Panc1 (cell line): ENCODE measurements at regions not wholly inside any gene's neighbourhood (a gene's known extent, or its start where the extent isn't known, plus 50 kb on each side); places are given as distances from the start of the nearest gene placed in this dataset.

ENCODE experiments used
- ATAC-seq: fragments of 200-7000 bp; cut with Tn5 transposase; 2 replicates; pipeline ENCODE4 v1.9.1; 2020; ENCODE audit warnings: mild to moderate bottlenecking, moderate library complexity
- BruUV-seq: library from RNA; stranded (reverse); fragments of 400-500 nt; replicated peaks from 2 replicates; lab custom pipeline; 2021; lab: Mats Ljungman, UMichigan
- CTCF ChIA-PET: fragments of 300-600 bp; sonication (Branson Sonifier 250); formaldehyde crosslinking; loops from one replicate; lab custom pipeline; 2022; ENCODE audit warnings: antibody characterized with exemption; lab: Charles Lee
- POLR2A ChIA-PET: fragments of 300-600 bp; sonication (Branson Sonifier 250); formaldehyde crosslinking; loops from one replicate; lab custom pipeline; 2022; ENCODE audit warnings: antibody characterized with exemption; lab: Charles Lee
- DNase-seq: peaks from one replicate; pipeline ENCODE4 v3.0.0-alpha.2; 2010; ENCODE audit warnings: low read depth, low spot score
- H3K27ac ChIP-seq: 2 replicates; pipeline ENCODE4 v1.5.1; 2011; ENCODE audit warnings: mild to moderate bottlenecking, low read length, inconsistent platforms
- H3K27me3 ChIP-seq: fragments of 200-500 bp; sonication (Bioruptor generic); 2 replicates; pipeline ENCODE4 v1.6.0; 2014; ENCODE audit warnings: low read length, inconsistent platforms; ENCODE audit not compliant: control insufficient read depth, insufficient read depth
- H3K36me3 ChIP-seq: fragments of 200-500 bp; sonication (Bioruptor generic); 2 replicates; pipeline ENCODE4 v1.5.1; 2014; ENCODE audit warnings: inconsistent platforms, mild to moderate bottlenecking, low read length, moderate library complexity; ENCODE audit not compliant: control insufficient read depth, insufficient read depth
- H3K4me1 ChIP-seq: 2 replicates; pipeline ENCODE4 v1.5.1; 2011; ENCODE audit warnings: inconsistent platforms, mild to moderate bottlenecking, low read length, moderate library complexity; ENCODE audit not compliant: control insufficient read depth, insufficient read depth
- H3K4me3 ChIP-seq, 2 experiments: 2 replicates each; pipeline ENCODE4 v1.5.1; 2011 to 2012; ENCODE audit warnings: low read depth in 2 of 2, low read length in 2 of 2, mild to moderate bottlenecking in 2 of 2, inconsistent platforms in 1 of 2, moderate library complexity in 1 of 2
- H3K9me3 ChIP-seq: fragments of 200-500 bp; sonication (Bioruptor generic); 2 replicates; pipeline ENCODE4 v1.5.1; 2014; ENCODE audit warnings: low read depth, mild to moderate bottlenecking, inconsistent platforms, low read length, moderate library complexity; ENCODE audit not compliant: control insufficient read depth, insufficient read depth
- CTCF ChIP-seq: fragments of 450-650 bp; IDR thresholded peaks from 2 replicates; pipeline ENCODE4 v1.5.1; 2017; ENCODE audit warnings: mild to moderate bottlenecking
- POLR2AphosphoS5 ChIP-seq: IDR thresholded peaks from 2 replicates; pipeline ENCODE4 v1.6.1; 2012; ENCODE audit warnings: mild to moderate bottlenecking, low read depth, low read length, moderate library complexity
- REST ChIP-seq, 2 experiments: IDR thresholded peaks; 2 replicates each; pipeline ENCODE4 v1.6.1; 2011 to 2012; ENCODE audit warnings: low read depth in 2 of 2, control low read depth in 1 of 2, low read length in 1 of 2, mild to moderate bottlenecking in 1 of 2, moderate library complexity in 1 of 2; ENCODE audit not compliant: insufficient read depth in 1 of 2
- SIN3A ChIP-seq: IDR thresholded peaks from 2 replicates; pipeline ENCODE4 v1.6.1; 2012; ENCODE audit warnings: low read depth, mild to moderate bottlenecking, low read length, moderate library complexity, borderline replicate concordance; ENCODE audit not compliant: insufficient read depth
- TCF7L2 ChIP-seq: IDR thresholded peaks from 2 replicates; pipeline ENCODE4 v1.6.1; 2011; ENCODE audit warnings: mild to moderate bottlenecking, low read depth, low read length, inconsistent platforms
- in situ Hi-C: cut with HindIII; loops from 2 replicates; pipeline ENCODE4 v1.10.0; 2016; ENCODE audit warnings: low sequenced_read_pairs, low pct_unique_long_range_greater_than_20kb
- intact Hi-C: fragments of 100-400 bp; cut with micrococcal nuclease; formaldehyde crosslinking; loops from one replicate; pipeline ENCODE4 v1.10.0; 2022; ENCODE audit not compliant: unreplicated experiment

- ChIA-PET POLR2A (no interaction called here), CTCF (no interaction called here)
- Histone ChIP-seq H3K4me1 (no peaks in the 10 kb centered on the region), H3K27ac (no peak overlapping the region), H3K36me3 (no peaks in the 10 kb centered on the region), H3K4me3 (no peak overlapping the region), H3K9me3 (no peaks in the 10 kb centered on the region), H3K27me3 (peaks cover 3% of the 10 kb centered on the region; the same call in 1 of the 2 replicates)
- BruUV-seq: no TSS peak
- ATAC-seq (no peak), DNase-seq (no peak)
- intact Hi-C loops (no loop called here), in situ Hi-C loops (no loop called here)
- TF ChIP-seq REST (IDR thresholded peaks at IDR 0.05; ENCODE audit: insufficient read depth in 1 of 2, low read depth in 2 of 2, low read length in 1 of 2) (no peak), POLR2AphosphoS5 (no peak), CTCF (no peak), SIN3A (no peak), TCF7L2 (no peak)
Measured at GRCh38 chr7:97471491-97471890, 260.4 kb upstream of the TAC1 start.

- Histone ChIP-seq H3K27me3 (no peaks in the 10 kb centered on the region; the same call in 1 of the 2 replicates), H3K4me1 (no peaks in the 10 kb centered on the region), H3K36me3 (no peaks in the 10 kb centered on the region), H3K9me3 (no peaks in the 10 kb centered on the region), H3K27ac (no peak overlapping the region), H3K4me3 (no peak overlapping the region)
- ChIA-PET POLR2A (no interaction called here), CTCF (no interaction called here)
- ATAC-seq (no peak), DNase-seq (no peak)
- TF ChIP-seq SIN3A: no peak
- no peak for TF ChIP-seq REST (IDR thresholded peaks at IDR 0.05; ENCODE audit: insufficient read depth in 1 of 2, low read depth in 2 of 2, low read length in 1 of 2)
- TF ChIP-seq CTCF: no peak
- no peak for TF ChIP-seq POLR2AphosphoS5
- no peak for TF ChIP-seq TCF7L2
- BruUV-seq: no TSS peak
- in situ Hi-C loops (no loop called here), intact Hi-C loops (no loop called here)
Measured at GRCh38 chr7:97479740-97480290, 252.1 kb upstream of the TAC1 start.
